ENCODE measurements at regions not wholly inside any gene's neighbourhood (a gene's known extent, or its start where the extent isn't known, plus 50 kb on each side); places are given as distances from the start of the nearest gene placed in this dataset.

DNA sequence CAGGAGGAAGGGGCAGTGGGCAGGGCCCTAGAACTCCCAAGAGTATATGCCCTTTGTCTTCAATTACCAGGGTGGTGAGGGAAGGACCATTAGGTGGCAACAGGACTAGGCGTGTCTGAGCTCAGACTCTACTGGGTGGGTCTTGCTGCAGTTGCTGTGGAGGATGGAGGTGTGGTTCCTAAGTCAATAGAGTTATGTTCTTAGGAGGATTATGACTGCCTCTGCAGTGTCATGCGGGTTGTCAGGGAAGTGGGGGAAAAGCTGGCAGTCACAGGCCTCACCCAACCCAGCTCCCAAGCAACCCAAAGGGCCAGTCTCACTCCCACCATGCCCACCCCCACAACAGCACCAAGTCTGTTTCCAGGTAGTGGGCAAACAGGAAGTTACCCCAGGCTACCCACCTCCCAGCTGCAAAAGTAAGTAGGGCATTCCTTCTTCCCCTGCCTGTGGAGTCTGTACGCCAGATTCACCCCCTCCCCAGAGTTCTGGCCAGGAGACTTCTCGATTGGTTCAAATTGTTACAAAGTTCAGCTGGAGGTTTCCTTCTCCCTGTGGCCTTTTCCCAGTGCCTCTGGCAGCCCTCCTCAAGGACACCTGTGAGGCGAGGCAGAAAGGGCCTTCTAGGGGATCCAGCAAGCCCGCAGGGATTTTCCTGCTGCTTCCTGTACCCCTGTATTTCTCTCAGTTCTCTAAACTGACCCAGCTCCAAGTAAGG, 145.3 kb downstream of the HINT1 start:
- ATAC-seq (ENCODE audit: poor library complexity) (no peak), DNase-seq (no peak)
- TF ChIP-seq, protein P1, sequence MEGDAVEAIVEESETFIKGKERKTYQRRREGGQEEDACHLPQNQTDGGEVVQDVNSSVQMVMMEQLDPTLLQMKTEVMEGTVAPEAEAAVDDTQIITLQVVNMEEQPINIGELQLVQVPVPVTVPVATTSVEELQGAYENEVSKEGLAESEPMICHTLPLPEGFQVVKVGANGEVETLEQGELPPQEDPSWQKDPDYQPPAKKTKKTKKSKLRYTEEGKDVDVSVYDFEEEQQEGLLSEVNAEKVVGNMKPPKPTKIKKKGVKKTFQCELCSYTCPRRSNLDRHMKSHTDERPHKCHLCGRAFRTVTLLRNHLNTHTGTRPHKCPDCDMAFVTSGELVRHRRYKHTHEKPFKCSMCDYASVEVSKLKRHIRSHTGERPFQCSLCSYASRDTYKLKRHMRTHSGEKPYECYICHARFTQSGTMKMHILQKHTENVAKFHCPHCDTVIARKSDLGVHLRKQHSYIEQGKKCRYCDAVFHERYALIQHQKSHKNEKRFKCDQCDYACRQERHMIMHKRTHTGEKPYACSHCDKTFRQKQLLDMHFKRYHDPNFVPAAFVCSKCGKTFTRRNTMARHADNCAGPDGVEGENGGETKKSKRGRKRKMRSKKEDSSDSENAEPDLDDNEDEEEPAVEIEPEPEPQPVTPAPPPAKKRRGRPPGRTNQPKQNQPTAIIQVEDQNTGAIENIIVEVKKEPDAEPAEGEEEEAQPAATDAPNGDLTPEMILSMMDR (IDR thresholded peaks at IDR 0.05), result no peak
- intact Hi-C loops (cut with DNase I, micrococcal nuclease), result no loop called here
- H3K27ac ChIP-seq (ENCODE audit: low read depth in 1 of 2, low read length in 2 of 2), result no peak overlapping the region
- H3K4me1 ChIP-seq (ENCODE audit: insufficient read depth, low read length), result no peaks in the 10 kb centered on the region
- Mint-ChIP-seq H3K36me3 (ENCODE audit: low read depth) (no peaks in the 10 kb centered on the region), H3K27ac (no peak overlapping the region), H3K27me3 (no peaks in the 10 kb centered on the region), H3K4me1 (ENCODE audit: low read depth) (no peaks in the 10 kb centered on the region), H3K9me3 (peaks cover 6% of the 10 kb centered on the region), H3K4me3 (no peak overlapping the region)
- no peaks in the 10 kb centered on the region for H3K36me3 ChIP-seq (ENCODE audit: insufficient read depth, low read length)
- ChIA-PET POLR2A (no interaction called here), CTCF (no interaction called here)
- H3K4me3 ChIP-seq (ENCODE audit: low read length), result no peak overlapping the region
- no peaks in the 10 kb centered on the region for H3K27me3 ChIP-seq (ENCODE audit: control insufficient read depth in 1 of 2, insufficient read depth in 2 of 2, low read length in 2 of 2)
- peaks cover 0 to 7% of the 10 kb centered on the region in 2 experiments for H3K9me3 ChIP-seq (ENCODE audit: control insufficient read depth in 1 of 2, insufficient read depth in 1 of 2, low read length in 2 of 2)

DNA sequence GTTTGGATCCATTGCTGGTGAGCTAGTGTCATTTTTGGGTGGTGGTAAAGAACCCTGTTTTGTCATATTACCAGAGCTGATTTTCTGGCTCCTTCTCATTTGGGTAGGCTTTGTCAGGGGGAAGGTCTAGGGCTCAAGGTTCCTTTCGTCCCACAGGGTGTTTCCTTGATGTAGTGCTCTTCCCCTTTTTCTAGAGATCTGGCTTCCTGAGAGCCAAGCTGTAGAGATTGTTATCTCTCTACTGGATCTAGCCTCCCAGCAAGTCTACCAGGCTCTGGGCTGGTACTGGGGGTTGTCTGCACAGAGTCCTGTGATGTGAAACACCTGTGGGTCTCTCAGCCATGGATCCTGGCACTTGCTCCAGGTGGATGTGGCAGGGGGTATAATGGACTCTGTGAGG, 145.9 kb downstream of the HINT1 start:
- TF ChIP-seq, protein P1 (IDR thresholded peaks at IDR 0.05), result no peak
- Histone ChIP-seq H3K27me3 (ENCODE audit: control insufficient read depth in 1 of 2, insufficient read depth in 2 of 2, low read length in 2 of 2) (no peaks in the 10 kb centered on the region), H3K9me3 (ENCODE audit: control insufficient read depth in 1 of 2, insufficient read depth in 1 of 2, low read length in 2 of 2) (peaks cover 0 to 7% of the 10 kb centered on the region in 2 experiments), H3K4me1 (ENCODE audit: insufficient read depth, low read length) (no peaks in the 10 kb centered on the region), H3K4me3 (ENCODE audit: low read length) (no peak overlapping the region), H3K27ac (ENCODE audit: low read depth in 1 of 2, low read length in 2 of 2) (no peak overlapping the region), H3K36me3 (ENCODE audit: insufficient read depth, low read length) (no peaks in the 10 kb centered on the region)
- Mint-ChIP-seq H3K4me3 (no peak overlapping the region), H3K4me1 (ENCODE audit: low read depth) (no peaks in the 10 kb centered on the region), H3K36me3 (ENCODE audit: low read depth) (no peaks in the 10 kb centered on the region), H3K9me3 (peaks cover 6% of the 10 kb centered on the region), H3K27ac (no peak overlapping the region), H3K27me3 (no peaks in the 10 kb centered on the region)
- ATAC-seq (ENCODE audit: poor library complexity) (no peak), DNase-seq (no peak)
- POLR2A ChIA-PET, result no interaction called here
- intact Hi-C loops (cut with DNase I, micrococcal nuclease), result no loop called here
- CTCF ChIA-PET, result no interaction called here

DNA sequence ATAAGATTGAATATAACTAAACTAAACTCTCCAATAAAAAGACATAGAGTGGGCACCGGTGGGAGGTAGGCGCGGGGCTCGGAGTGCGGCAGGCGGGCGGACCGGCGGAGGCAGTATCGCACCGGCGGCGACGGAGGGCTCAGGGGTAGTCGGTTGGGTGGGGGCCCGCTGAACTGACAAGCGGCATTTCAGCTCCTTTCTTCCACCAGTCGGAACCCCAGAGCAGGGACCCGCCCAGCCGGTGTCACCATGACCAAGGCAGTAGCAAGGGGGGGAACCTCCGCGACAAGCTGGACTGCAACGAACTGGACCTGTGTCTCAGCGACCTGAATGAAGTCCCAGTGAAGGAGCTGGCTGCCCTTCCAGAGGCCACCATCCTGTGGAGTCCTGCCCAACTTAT, 156.7 kb downstream of the HINT1 start:
- DNase-seq (no peak), ATAC-seq (ENCODE audit: poor library complexity) (no peak)
- no peaks in the 10 kb centered on the region for H3K36me3 Mint-ChIP-seq (ENCODE audit: low read depth)
- intact Hi-C loops (cut with DNase I, micrococcal nuclease), result no loop called here
- no peak overlapping the region for H3K4me3 ChIP-seq (ENCODE audit: low read length)
- H3K9me3 Mint-ChIP-seq, result no peaks in the 10 kb centered on the region
- H3K4me1 ChIP-seq (ENCODE audit: insufficient read depth, low read length), result no peaks in the 10 kb centered on the region
- H3K27me3 ChIP-seq (ENCODE audit: control insufficient read depth in 1 of 2, insufficient read depth in 2 of 2, low read length in 2 of 2), result no peaks in the 10 kb centered on the region
- H3K27ac Mint-ChIP-seq, result no peak overlapping the region
- H3K27me3 Mint-ChIP-seq, result peaks cover 11% of the 10 kb centered on the region
- H3K27ac ChIP-seq (ENCODE audit: low read depth in 1 of 2, low read length in 2 of 2), result no peak overlapping the region
- peaks cover 0 to 4% of the 10 kb centered on the region in 2 experiments for H3K9me3 ChIP-seq (ENCODE audit: control insufficient read depth in 1 of 2, insufficient read depth in 1 of 2, low read length in 2 of 2)
- POLR2A ChIA-PET, result no interaction called here
- H3K4me3 Mint-ChIP-seq, result no peak overlapping the region
- CTCF ChIA-PET, result no interaction called here
- H3K4me1 Mint-ChIP-seq (ENCODE audit: low read depth), result no peaks in the 10 kb centered on the region
- no peaks in the 10 kb centered on the region for H3K36me3 ChIP-seq (ENCODE audit: insufficient read depth, low read length)
- TF ChIP-seq, protein P1 (IDR thresholded peaks at IDR 0.05), result no peak
